HG02970 (cell line): ENCODE measurements at regions not wholly inside any gene's neighbourhood (a gene's known extent, or its start where the extent isn't known, plus 50 kb on each side); places are given as distances from the start of the nearest gene placed in this dataset.
"Not testable (repeated sequence)": the region's sequence is repeated elsewhere in the genome, so short reads cannot be mapped to it uniquely, and the experiment has no call there.

ENCODE experiments used
- ATAC-seq: cut with Tn5 transposase; IDR thresholded peaks from one replicate; pipeline ENCODE4 v1.9.1; 2021; ENCODE audit warnings: mild to moderate bottlenecking, moderate library complexity, moderate number of reproducible peaks; ENCODE audit not compliant: unreplicated experiment, low FRiP score

- ATAC-seq = no peak
Observed at GRCh38 chr1:208965351-208965750, 618.2 kb upstream of the CAMK1G start.

GRCh38 chr1:208967334-208967733 is 616.2 kb upstream of the CAMK1G start:
- no peak for ATAC-seq

DNA sequence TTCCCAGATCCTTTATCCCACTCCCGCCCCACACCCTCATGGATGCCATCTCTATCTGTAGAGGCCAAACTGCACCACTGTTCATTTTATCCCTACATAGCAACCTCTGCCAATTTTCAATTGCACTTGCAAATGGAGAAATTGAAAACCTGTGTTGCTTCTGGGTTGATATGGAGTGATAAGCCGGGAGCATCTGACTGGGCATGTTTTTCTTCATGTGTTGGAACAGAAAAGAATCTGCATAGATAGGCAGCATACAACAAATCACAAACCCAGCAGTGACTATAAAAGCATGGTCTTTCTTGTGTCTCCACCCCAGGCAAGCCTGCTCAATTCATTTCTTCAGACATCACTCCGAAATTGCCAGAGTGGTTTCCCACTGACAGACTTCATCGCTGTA is 608.8 kb upstream of the CAMK1G start:
- no peak for ATAC-seq

- ATAC-seq = no peak
Observed at GRCh38 chr1:208975456-208975855, 608.1 kb upstream of the CAMK1G start.

GRCh38 chr1:208977012-208977411 is 606.5 kb upstream of the CAMK1G start:
- no peak for ATAC-seq

- no peak for ATAC-seq
Observed at GRCh38 chr1:208977638-208978256, 605.8 kb upstream of the CAMK1G start.

GRCh38 chr1:208979776-208980175 is 603.7 kb upstream of the CAMK1G start:
- ATAC-seq = no peak

GRCh38 chr1:208980605-208981004 is 602.9 kb upstream of the CAMK1G start:
- ATAC-seq = no peak

DNA sequence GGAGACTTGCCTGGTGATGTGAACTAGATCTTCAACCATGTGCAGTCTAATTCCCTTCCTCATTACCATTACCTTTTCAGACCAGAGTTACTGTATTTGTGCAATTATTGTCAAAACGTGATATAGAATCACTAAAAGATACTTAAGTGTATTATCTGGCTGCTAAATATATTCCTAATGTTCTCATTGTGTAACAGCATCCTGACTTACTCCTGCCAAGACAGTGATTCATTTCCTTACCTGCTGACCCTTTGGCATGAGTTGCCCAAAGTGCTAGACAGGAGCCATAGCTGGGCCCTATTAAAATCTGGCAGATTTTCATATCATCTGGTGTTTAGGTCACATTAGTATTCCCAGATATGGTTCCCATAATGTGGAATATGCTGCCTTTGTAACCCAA is 598.3 kb upstream of the CAMK1G start:
- ATAC-seq = no peak

DNA sequence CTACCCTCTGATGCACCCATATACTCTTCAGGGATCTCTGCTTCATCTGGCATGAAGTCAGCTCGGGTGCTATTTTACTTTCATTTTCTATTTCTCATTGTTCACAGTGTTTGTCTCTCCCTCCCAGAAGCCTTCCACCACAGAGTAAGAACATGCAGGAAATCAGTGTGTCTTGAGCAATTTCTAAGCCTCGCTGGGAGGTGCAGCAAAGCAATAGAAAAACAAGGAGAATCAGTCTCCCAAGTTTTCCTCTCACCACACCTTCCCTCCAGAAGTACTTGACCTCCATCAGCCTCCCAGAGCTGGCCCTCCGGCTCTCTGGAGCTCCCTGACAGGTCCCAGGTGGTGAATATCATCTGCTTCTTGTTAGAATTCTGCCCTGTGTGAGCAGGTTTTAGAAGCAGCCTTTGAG is 594.7 kb upstream of the CAMK1G start:
- ATAC-seq = peak; percentile 98

- ATAC-seq = no peak
Observed at GRCh38 chr1:208990456-208990855, 593.1 kb upstream of the CAMK1G start.

DNA sequence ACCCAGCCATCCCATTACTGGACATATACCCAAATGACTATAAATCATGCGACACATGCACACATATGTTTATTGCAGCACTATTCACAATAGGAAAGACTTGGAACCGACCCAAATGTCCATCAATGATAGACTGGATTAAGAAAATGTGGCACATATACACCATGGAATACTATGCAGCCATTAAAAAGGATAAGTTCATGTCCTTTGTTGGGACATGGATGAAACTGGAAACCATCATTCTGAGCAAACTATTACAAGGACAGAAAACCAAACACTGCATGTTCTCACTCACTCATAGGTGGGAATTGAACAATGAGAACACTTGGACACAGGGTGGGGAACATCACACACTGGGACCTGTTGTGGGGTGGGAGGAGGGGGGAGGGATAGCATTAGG is 586.5 kb upstream of the CAMK1G start:
- ATAC-seq = not testable (repeated sequence)

DNA sequence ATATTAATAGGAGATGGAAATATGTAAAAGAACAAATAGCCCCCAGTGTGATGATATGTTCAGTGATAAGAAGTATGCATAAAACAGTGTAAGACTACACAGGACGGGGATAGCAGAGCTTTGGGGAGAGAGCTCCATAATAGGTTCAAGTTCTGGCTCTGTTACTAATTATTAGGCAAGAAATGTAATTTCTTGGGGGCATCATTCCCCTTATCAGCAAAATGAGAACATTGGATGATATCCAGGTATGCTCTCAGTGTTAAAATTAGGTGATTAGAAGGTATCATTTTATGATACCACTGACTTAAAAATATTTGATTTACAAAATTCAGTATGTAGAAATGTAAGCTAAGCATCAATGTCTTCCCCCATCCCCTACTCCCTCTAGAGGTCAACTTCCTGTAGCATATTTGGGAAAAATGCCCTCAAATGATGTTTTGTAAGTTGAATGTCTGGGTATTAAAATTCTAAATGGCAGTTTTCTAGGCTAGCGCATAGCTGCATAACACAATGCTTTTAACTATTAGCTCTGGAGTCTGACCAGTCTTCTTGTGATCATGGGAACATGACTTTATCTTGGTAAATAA is 585.7 kb upstream of the CAMK1G start:
- no peak for ATAC-seq

- no peak for ATAC-seq
Observed at GRCh38 chr1:209008586-209008985, 574.9 kb upstream of the CAMK1G start.

- ATAC-seq = no peak
Observed at GRCh38 chr1:209010475-209011230, 572.9 kb upstream of the CAMK1G start.

GRCh38 chr1:209012443-209013196 is 570.9 kb upstream of the CAMK1G start:
- ATAC-seq = no peak

- no peak for ATAC-seq
Observed at GRCh38 chr1:209015092-209015491, 568.4 kb upstream of the CAMK1G start.

- no peak for ATAC-seq
Observed at GRCh38 chr1:209021622-209022021, 561.9 kb upstream of the CAMK1G start.

DNA sequence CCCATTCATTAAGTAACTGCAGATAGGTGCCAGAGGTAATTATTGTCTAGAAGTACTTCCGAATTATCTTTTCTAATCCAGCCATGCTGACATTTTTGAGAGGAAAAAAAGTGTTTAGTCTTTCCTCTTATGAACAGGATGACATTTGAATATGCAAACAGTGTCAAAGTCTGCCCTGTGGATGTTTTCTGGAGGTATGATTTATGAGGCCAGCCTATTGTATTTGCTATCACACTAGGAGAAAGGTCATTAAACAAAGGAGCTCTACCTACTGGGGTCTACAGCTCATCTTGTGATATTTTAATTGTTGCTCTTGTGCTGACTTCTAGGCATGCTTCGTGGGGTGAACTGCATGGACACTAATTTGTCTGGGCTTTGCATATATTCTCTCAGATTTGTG is 559.7 kb upstream of the CAMK1G start:
- ATAC-seq = no peak

- no peak for ATAC-seq
Observed at GRCh38 chr1:209029737-209030136, 553.8 kb upstream of the CAMK1G start.
